AML-193 (cell line): ENCODE measurements at regions not wholly inside any gene's neighbourhood (a gene's known extent, or its start where the extent isn't known, plus 50 kb on each side); places are given as distances from the start of the nearest gene placed in this dataset.

Experiments
- DNase-seq, 2 experiments: peaks; one replicate each; lab custom pipeline; 2025; lab: John Stamatoyannopoulos, UW

DNA sequence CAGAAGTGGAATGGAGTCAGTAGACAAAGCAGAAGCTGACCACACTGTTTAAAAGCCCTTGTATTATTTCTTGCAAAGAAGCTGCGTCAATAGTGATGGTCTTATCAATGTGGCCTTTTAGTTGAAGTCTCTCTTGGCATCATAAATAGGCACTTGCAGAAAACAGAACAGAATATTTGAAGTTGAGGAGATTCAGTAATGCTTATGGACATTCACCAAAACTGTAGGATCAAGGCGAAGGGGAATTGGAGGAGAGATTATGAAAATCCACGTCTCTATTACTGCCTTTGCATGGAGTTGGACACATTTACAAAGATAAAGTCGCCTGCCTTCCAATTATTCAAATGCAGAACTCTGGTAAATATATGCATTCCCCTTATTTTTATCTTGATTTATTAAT, 1482.8 kb downstream of the EFNB2 start:
- no peak for DNase-seq

DNA sequence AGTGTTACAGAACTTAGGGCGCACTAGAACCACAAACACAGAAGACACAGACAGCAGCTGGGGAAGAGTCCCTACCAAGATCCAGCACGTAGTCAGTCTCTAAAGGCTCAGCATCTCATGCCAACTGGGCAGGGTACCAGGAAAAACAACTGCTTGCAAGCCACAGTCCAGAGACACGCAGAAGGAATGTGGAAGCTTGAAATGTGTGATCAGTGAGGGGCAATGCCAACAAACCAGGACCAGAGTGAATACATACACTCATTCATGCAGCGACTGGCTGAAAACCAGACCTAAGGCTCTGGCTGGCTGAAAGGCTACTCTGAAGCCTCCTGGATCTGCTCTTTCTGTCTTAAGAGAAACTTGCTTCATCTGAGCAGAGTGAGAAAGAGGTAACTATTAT, 1484.8 kb downstream of the EFNB2 start:
- no peak for DNase-seq

DNA sequence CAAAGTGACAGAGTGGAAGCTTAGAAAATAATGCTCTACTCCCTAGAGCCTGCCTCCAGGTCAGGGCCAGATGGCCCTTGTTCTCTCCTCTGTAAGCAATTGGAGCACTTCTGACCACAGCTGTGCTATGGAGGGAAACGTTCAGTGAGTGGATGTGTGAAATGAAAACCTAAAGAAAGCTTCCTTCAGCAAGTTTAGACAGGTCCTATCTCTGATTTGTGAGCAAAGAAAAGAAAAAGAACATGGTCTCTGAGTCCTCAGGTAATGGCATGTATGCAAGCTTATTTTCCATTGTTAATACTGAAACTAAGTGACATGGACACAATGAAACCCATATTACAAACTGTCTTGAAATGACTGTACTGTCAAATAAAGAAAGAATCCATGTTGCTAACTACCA, 1486.8 kb downstream of the EFNB2 start:
- no peak for DNase-seq

DNA sequence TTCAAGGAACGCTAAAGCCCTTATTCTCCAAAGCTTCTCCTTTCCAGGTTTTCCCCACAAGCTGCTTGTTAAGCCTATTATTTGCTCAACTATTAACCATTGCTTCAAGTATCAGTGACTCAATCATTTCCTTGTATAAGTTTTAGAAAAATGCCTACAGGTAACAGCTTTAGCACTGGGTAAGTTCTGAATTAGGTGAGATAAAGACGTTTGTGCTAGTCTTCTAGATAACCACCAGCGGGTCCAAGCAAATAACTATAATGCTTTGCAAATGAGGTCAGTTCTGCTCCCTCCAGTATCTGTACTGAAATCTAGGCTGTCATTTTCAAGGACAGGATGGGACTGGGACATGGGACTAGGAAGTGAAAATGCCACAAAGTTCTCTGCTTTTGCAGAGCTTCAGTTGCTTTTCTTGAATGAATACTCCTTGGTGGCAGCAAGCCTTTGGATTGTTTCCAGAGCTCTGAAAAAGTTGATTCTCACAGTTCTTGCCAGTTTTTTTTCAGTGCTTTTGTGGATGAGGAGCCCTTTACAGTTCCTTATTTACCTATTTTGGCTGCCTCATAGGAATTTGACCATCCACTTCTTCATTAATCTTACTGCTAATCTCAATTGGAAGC, 1487.7 kb downstream of the EFNB2 start:
- DNase-seq = no peak

DNA sequence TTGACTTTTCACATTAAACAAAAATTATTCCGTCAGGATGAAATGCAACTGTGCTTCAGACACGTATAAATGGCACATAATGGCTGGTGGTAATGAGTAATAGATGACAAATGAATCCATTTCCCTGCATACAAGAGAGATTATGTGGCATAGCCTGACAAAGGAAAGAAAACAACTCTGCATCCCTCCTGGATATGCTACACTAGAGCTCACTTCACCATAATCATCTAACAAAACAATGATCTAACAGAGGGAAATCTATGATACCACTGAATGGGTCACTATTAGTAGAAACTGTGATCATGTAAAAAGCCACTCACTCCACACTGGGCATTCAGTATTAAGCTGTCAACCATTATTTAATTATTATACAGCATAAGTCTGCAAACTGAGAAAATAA, 1498.4 kb downstream of the EFNB2 start:
- DNase-seq = no peak

DNA sequence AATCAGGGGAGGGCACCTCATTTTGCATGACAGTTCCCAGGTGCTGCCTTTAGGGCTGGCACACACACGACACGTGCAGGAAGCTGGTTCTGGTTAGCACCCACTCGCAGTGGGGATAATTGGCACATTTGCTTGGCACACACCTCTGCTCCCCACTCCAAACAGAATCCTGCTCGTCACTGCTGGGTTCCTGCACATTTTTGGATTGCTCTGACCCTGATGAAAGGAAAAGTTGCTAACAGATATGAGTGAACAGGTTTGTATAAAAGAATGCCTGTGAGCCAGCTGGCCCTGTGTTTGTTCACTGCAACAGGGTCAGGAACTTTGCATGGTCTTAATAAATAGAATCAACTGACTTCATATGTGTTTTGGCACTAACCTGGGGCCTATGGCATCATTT, 1500.4 kb downstream of the EFNB2 start:
- DNase-seq = no peak

DNA sequence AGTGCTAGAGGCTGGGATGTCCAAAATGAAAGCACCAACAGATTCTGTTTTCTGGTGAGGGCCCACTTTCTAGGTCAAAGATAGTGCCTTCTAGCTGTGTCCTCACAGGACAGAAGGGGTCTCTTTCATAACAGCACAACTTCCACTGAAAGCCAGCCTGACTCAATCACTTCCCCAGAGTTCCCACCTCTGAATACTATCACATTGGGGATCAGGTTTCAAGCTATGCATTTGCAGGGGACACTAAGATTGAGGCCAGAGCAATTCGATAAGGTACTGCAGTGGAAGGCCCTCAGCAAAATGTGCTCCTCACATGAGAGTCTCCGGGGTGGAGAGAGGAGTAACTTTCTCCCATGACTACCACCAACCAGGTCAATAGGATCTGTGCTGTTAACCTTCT, 1501.5 kb downstream of the EFNB2 start:
- DNase-seq = no peak

DNA sequence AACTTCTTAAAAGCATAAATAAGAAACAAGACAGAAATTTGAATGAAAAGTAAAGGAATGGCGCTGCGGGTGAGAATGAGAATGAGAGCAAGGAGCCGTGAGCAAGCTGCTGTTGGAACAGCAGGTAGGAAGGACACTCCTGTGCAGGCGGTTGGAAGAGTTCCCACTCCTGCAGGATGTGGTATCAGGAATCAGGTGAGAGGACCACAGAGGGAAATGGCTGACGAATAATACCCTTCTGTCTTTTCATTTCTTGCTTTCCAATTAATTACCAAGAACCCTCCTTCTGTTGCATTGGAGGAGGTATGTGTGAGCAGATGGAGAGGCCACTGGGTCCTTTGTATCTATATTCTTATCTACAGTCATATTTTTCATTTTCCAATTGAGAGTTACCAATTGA, 1504.2 kb downstream of the EFNB2 start:
- DNase-seq = no peak

DNA sequence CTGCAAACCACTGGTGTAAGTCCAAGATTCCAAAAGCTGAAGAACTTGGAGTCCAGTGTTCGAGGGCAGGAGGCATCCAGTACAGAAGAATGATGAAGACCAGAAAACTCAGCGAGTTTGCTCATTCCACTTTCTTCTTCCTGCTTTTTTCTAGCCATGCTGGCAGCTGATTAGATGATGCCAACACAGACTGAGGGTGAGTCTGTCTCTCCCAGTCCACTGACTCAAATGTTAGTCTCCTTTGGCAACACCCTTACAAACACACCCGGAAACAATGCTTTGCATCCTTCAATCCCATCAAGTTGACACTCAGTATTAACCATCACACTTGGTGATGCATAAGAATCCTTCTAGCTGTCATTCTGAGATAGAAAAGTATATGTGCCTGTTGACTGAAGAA, 1504.6 kb downstream of the EFNB2 start:
- no peak for DNase-seq

DNA sequence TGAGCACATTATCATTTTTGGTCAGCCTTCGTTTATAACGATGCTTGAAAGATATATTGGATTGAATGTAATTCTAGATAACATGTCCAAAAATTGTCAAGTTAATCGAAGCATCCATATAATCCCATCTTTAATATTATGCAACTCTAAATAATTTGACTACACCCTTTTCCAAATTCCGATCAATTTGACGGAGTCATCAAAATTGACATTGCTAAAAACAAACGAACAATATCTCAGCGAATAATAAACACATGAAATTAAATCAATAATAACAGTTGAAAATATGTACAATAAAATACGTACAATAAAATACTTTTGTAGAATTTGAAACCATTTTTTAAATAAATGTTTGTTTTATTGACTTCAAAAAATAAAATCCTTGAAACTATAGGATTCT, 1516.4 kb downstream of the EFNB2 start:
- DNase-seq = no peak

DNA sequence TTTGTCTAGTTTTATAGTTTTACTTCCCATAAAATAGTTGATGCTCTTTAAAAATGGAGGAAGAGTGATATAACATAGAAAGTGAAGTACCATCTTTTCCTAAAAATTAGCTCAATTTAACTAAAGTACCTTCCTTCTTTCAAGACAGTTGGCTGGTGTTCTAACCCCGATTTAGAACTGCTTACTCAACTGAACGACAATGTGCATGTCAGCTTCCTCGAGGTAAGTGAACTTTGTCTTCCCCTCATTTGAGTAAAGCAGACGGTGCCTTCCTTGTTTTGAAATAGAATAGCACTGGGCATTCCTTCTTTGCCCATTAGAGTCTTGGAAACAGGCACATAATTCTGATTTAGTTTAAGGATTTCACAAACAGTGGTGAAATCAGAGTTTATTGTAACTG, 1519.2 kb downstream of the EFNB2 start:
- no peak for DNase-seq

DNA sequence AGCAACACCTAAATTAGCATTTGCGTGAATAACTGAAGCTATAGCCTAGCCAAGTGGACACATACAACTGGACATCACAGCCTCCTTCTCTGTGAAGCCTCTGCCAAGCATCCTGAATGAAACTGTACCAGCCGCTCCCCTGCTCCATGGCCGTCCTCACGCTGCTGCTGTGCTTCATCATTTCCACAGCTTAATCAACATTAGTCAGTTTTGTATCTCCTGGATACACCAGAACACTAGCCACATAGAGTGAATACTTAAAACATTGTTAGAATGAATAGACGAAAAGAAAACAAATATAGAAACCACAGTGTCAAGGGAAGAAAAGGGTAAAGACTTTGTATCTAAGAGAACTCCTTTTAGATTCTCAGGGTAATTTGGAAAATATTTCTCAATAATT, 1526.9 kb downstream of the EFNB2 start:
- DNase-seq = no peak

DNA sequence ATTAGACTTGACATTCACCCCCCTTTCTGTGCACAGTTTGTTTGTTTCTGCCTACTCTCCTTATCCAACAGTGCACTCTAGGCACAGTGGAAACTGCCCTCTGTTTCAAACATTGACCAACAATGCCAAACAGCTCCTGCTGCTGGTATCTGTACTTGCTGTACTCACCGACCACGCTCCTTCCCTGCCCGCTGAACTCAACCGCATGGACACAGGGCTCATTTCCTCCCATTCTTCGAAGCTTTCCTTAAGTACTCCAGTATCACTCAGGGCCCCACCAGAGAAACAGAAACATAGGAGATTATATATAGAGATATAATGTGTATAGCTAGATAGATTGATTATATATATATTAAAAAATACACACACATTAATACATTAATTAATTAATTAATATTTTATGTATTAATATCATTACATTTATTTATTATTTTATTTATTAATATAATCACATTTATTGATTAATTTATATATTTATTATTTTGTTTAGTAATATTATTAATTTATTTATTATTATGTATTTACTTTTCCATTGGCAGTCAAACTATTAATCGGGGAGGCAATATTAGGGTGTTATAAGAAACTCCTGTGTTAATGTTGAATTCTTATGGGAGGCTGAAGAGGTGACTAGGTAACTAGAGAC, 1528.2 kb downstream of the EFNB2 start:
- no peak for DNase-seq

DNA sequence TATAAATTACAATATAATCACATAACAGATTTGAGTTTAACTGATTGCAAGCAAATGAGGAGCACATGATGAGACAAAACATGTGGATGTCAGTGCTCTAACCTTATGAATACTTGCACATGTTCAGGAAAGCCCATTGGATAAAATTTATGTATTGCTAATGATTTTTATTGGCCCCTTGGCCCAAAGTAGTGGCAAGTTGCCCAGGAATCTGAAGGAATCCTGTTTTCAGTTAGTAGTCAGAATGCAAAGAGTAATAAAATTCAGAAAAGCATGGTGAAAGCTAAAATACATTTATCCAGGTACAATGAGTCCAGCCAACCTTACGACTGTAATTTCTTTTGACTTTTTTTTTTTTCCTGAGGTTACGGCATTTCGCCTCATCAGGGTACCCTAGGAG, 1539.4 kb downstream of the EFNB2 start:
- DNase-seq = no peak

DNA sequence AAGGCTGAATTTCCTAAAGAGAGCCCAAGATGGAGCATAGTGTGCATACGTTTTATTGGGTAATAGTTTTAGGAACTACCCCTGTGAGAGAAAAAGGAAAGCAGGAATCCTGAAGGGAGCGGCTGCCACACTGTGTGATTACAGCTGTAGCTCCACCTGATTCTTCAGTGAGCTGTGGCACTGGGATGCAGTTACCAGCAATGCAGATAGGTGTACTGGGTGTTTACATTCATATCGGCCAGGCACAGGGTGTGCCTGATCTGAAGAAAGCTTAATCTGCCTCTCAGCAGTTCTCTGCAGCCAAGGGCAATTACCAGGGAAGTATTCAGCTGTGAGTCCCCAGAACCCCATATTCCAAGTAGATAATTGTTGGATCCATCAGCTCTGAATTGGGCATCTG, 1541.8 kb downstream of the EFNB2 start:
- no peak for DNase-seq

DNA sequence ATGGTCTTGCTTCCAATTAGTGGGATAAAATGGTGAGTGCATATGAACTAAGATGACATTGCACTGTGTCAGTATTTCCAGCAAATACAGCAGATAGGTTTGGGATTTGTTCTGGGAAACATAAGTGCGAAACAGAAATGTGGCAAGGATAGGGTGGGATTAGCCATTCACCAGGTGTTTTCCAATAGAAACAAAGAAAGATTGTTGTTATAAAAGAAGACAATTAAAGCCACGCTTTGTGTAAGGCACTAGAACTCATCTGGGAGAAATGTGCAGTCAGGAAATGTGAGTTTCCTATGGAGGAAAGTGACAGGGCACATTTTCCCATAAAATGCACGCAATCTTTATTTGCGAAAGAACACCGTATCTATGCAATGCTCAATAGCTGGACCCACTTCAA, 1547.8 kb downstream of the EFNB2 start:
- no peak for DNase-seq

DNA sequence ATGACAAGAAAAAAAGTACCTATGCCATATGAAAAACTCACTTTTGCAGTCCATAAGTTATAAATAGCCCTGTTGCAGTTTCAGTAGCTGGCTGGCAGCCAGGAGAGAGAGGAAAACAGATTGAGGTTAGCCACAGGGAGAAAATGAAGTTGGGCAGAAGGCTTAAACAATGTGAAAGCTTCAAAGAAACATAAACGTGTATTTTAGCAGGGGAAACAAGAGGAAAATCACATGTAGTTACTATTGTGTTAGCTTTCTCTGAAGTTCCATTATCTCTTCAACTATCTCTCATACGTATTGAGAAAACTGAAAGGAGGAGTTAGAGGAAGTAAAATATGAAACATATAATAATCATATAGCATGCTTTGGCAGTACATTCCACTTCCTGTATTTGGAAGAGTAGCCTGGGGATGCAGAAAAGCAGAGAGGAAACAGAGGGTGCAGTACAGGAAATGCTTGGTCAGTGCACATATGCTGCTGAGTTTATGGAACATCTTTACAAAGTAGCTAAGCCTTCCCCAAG, 1551.1 kb downstream of the EFNB2 start:
- peak; percentile 99 for DNase-seq

DNA sequence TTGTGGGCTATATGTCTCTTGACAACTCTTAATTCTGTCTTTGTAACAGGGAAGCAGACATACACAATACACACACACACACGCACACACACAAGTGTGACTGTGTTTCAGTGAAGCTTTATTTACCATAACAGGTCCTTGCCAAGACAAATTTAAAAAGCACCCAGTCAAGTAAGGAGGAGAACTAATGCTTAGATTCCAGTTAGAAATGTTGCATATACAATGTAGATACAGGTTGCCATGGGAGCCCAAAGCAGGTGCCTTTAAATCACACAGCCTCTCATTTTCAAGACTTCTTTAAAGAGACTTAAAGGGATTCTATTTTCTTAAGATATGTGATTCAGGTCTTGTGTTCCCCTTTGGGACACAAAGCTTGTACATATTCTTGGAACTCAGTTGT, 1551.9 kb downstream of the EFNB2 start:
- DNase-seq = peak; percentile 12 to 32

DNA sequence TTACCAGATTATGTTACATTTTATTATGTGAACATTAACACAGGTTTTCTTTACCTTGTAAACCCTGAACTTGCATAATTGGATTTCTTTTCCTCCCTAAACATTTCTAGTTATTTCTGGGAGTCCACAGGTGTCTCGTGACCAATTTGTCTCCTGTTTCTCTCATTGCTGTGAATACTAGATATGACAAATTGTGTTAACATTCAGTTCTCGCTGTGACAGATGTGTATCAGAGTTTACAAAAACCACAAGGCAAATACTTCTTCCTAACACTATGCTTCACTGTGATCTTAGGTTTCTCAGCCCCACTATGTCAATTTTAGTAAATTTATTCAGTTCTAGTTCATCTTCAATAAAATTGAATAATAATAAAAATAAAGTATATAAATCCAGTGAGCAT, 1554.9 kb downstream of the EFNB2 start:
- DNase-seq = no peak

DNA sequence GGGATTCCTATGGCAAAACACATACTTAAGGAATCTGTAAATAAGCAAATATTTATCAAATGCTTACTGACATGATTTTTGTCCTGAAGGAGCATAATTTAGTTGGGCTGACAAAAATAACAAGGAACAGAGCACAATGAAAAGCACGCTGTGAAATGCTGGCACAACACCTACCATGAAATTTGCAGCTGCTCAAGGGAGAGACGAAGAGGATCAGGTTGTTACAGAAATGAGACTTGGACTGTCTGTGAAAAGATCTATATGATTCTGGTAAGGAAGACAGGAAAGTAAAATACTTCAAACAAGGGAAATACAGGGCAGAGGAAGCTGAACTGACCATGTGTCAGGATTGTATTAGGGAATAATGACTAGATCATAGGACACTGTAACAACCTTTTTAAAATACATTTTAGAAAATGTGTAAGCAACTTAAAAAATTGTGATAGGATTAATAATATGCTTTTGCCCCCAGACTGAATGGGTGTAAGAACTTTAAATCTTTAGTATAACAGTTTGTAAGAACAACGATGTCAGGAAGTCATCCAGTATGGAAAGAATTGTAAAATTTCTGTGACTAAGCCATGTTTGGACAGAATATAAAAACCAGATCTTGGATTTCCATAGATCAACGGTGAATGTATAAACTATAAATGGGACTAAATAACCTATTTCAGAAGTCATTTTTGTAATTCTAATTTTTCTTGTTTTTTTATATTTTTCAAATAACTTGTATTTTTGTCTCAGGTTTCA, 1556.0 kb downstream of the EFNB2 start:
- DNase-seq = no peak

DNA sequence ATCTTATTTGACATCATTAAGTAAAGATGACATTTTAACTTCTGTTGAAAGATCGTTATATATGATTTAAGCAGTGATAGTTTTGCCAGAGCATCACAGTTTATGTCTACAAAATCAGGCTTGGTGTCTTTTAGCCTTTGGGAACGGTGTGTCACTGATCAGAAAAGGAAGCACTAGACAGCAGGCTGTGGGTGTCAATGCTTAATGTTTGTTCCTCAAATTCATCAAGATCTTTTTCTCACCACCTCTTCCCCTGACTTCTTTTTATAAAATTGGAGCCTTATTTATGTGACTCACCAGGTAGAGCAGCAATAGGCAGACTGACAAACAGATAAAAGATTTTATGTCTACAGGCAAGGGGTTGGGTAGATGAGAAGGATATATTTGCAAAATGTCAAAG, 1558.5 kb downstream of the EFNB2 start:
- DNase-seq = peak; percentile 50 to 60

DNA sequence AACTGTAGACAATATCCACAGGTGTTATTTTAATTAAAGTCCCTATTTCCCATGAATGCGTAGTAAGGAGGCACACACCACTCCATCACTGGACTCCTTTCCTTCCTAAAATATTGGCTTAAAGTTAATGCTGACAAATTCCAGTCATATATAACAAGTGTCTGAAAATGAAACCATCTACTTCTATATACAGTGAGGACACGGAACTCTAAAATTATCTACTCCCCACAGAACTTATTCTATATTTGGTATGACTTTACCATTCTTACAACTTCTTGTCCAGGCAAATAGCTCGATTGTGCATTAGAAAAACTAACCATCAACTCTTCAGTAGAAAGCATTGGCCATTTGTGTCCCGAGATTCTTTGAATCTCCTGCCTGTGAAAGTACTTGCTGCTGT, 1560.2 kb downstream of the EFNB2 start:
- no peak for DNase-seq

DNA sequence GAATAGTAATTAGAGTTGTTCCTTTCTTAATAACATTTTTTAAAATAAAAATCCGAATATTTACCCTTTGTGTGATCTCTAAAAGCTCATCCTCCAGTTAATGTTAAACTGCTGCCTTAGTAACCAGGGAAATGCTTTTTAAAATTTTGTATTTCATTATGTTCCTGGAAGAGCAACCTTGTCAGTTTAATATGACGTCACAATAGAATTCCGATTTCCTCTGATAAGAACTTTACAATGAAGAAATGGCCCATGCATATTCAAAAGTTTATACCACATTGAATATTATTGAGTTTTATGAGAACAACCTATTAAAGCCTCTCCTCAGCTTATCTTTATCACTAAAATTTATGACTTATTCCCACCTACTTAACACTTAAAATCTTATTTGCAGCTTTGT, 1566.6 kb downstream of the EFNB2 start:
- no peak for DNase-seq
